Panc1 (cell line): ENCODE measurements at regions not wholly inside any gene's neighbourhood (a gene's known extent, or its start where the extent isn't known, plus 50 kb on each side); places are given as distances from the start of the nearest gene placed in this dataset.

Experiments used
- CTCF ChIP-seq: fragments of 450-650 bp; IDR thresholded peaks from 2 replicates; pipeline ENCODE4 v1.5.1; 2017; ENCODE audit warnings: mild to moderate bottlenecking
- POLR2AphosphoS5 ChIP-seq: IDR thresholded peaks from 2 replicates; pipeline ENCODE4 v1.6.1; 2012; ENCODE audit warnings: mild to moderate bottlenecking, low read depth, low read length, moderate library complexity
- REST ChIP-seq, 2 experiments: IDR thresholded peaks; 2 replicates each; pipeline ENCODE4 v1.6.1; 2011 to 2012; ENCODE audit warnings: low read depth in 2 of 2, control low read depth in 1 of 2, low read length in 1 of 2, mild to moderate bottlenecking in 1 of 2, moderate library complexity in 1 of 2; ENCODE audit not compliant: insufficient read depth in 1 of 2

- TF ChIP-seq CTCF (no peak), REST (IDR thresholded peaks at IDR 0.05; ENCODE audit: insufficient read depth in 1 of 2, low read depth in 2 of 2, low read length in 1 of 2) (no peak), POLR2AphosphoS5 (no peak)
These were observed 194.3 kb downstream of the ARL4C start for GRCh38 chr2:234302664-234302991.
